Activated naive CD4-positive, alpha-beta T cell treated with anti-CD3 and anti-CD28 coated beads for 36 hours (primary cell): ENCODE measurements at regions not wholly inside any gene's neighbourhood (a gene's known extent, or its start where the extent isn't known, plus 50 kb on each side); places are given as distances from the start of the nearest gene placed in this dataset.
"Not testable (repeated sequence)": the region's sequence is repeated elsewhere in the genome, so short reads cannot be mapped to it uniquely, and the experiment has no call there.

Experiments
- CTCF ChIA-PET: fragments of 350-600 bp; sonication (Branson Sonifier 250); formaldehyde crosslinking; loops from one replicate; lab custom pipeline; 2021; ENCODE audit warnings: antibody characterized with exemption; lab: Charles Lee
- DNase-seq: peaks from one replicate; pipeline ENCODE4 v3.0.0-alpha.2; 2020
- H3K27ac Mint-ChIP-seq: one replicate; pipeline ENCODE4 v1.8.0; 2021; ENCODE audit warnings: mild to moderate bottlenecking, mixed read lengths
- H3K27me3 Mint-ChIP-seq: one replicate; pipeline ENCODE4 v1.8.0; 2021; ENCODE audit warnings: low read depth, mixed read lengths
- H3K36me3 Mint-ChIP-seq: one replicate; pipeline ENCODE4 v1.8.0; 2021; ENCODE audit warnings: low read depth, mixed read lengths
- H3K4me1 Mint-ChIP-seq: one replicate; pipeline ENCODE4 v1.8.0; 2021; ENCODE audit warnings: low read depth, mixed read lengths
- H3K4me3 Mint-ChIP-seq: one replicate; pipeline ENCODE4 v1.8.0; 2021; ENCODE audit warnings: mild to moderate bottlenecking, moderate library complexity, mixed read lengths
- H3K9me3 Mint-ChIP-seq: one replicate; pipeline ENCODE4 v1.8.0; 2021; ENCODE audit warnings: mixed read lengths
- intact Hi-C: fragments of 100-400 bp; cut with micrococcal nuclease; formaldehyde crosslinking; loops from one replicate; pipeline ENCODE4 v1.15.1; 2023

- Mint-ChIP-seq H3K4me1 (no peaks in the 10 kb centered on the region), H3K27me3 (peaks cover 12% of the 10 kb centered on the region), H3K36me3 (no peaks in the 10 kb centered on the region), H3K27ac (no peak overlapping the region), H3K9me3 (peaks cover 2% of the 10 kb centered on the region), H3K4me3 (no peak overlapping the region)
- intact Hi-C loops, result no loop called here
- CTCF ChIA-PET, result no interaction called here
- no peak for DNase-seq
These were observed 293.6 kb upstream of the TNC start for GRCh38 chr9:115411516-115411915.

GRCh38 chr9:115411993-115412452 is 294.1 kb upstream of the TNC start:
- no peak overlapping the region for H3K27ac Mint-ChIP-seq
- CTCF ChIA-PET, result no interaction called here
- no peak for DNase-seq

GRCh38 chr9:115412656-115413055 is 294.7 kb upstream of the TNC start:
- CTCF ChIA-PET, result interaction anchor here (0.6 kb wide), 1 partner anchor 1188 kb away, joined by 3 read pairs; no protein-coding TSS in a partner anchor
- H3K4me3 Mint-ChIP-seq, result no peak overlapping the region
- no peak for DNase-seq
- H3K27me3 Mint-ChIP-seq, result peaks cover 12% of the 10 kb centered on the region
- H3K36me3 Mint-ChIP-seq, result no peaks in the 10 kb centered on the region
- no peak overlapping the region for H3K27ac Mint-ChIP-seq
- intact Hi-C loops, result no loop called here
- H3K9me3 Mint-ChIP-seq, result peaks cover 2% of the 10 kb centered on the region
- no peaks in the 10 kb centered on the region for H3K4me1 Mint-ChIP-seq

More at GRCh38 chr9:115411993-115412452, 294.1 kb upstream of the TNC start:
- Mint-ChIP-seq H3K27me3 (peaks cover 12% of the 10 kb centered on the region), H3K9me3 (peaks cover 2% of the 10 kb centered on the region), H3K4me1 (no peaks in the 10 kb centered on the region), H3K4me3 (no peak overlapping the region), H3K36me3 (no peaks in the 10 kb centered on the region)
- intact Hi-C loops, result no loop called here

- H3K4me3 Mint-ChIP-seq, result no peak overlapping the region
- no peak overlapping the region for H3K27ac Mint-ChIP-seq
- DNase-seq, result no peak
- intact Hi-C loops, result no loop called here
- no peaks in the 10 kb centered on the region for H3K36me3 Mint-ChIP-seq
- H3K4me1 Mint-ChIP-seq, result no peaks in the 10 kb centered on the region
- peaks cover 12% of the 10 kb centered on the region for H3K27me3 Mint-ChIP-seq
- H3K9me3 Mint-ChIP-seq, result peaks cover 2% of the 10 kb centered on the region
- CTCF ChIA-PET, result no interaction called here
These were observed 295.3 kb upstream of the TNC start for GRCh38 chr9:115413304-115413703.

GRCh38 chr9:115413766-115414382 is 295.9 kb upstream of the TNC start:
- intact Hi-C loops, result no loop called here
- Mint-ChIP-seq H3K9me3 (peaks cover under 1% of the 10 kb centered on the region), H3K36me3 (no peaks in the 10 kb centered on the region)

GRCh38 chr9:115414561-115414960 is 296.6 kb upstream of the TNC start:
- Mint-ChIP-seq H3K4me1 (no peaks in the 10 kb centered on the region), H3K36me3 (no peaks in the 10 kb centered on the region), H3K9me3 (peaks cover 3% of the 10 kb centered on the region), H3K27ac (no peak overlapping the region), H3K27me3 (peaks cover 9% of the 10 kb centered on the region), H3K4me3 (no peak overlapping the region)
- intact Hi-C loops, result no loop called here
- CTCF ChIA-PET, result no interaction called here
- no peak for DNase-seq

More at GRCh38 chr9:115413766-115414382, 295.9 kb upstream of the TNC start:
- no peak overlapping the region for H3K4me3 Mint-ChIP-seq
- H3K4me1 Mint-ChIP-seq, result no peaks in the 10 kb centered on the region
- no peak for DNase-seq
- CTCF ChIA-PET, result no interaction called here
- no peak overlapping the region for H3K27ac Mint-ChIP-seq
- H3K27me3 Mint-ChIP-seq, result peaks cover 9% of the 10 kb centered on the region

- no peak overlapping the region for H3K27ac Mint-ChIP-seq
- H3K4me1 Mint-ChIP-seq, result no peaks in the 10 kb centered on the region
- intact Hi-C loops, result no loop called here
- H3K9me3 Mint-ChIP-seq, result peaks cover 3% of the 10 kb centered on the region
- CTCF ChIA-PET, result no interaction called here
- no peaks in the 10 kb centered on the region for H3K36me3 Mint-ChIP-seq
- H3K4me3 Mint-ChIP-seq, result no peak overlapping the region
- DNase-seq, result no peak
- peaks cover 7% of the 10 kb centered on the region for H3K27me3 Mint-ChIP-seq
These were observed 297.5 kb upstream of the TNC start for GRCh38 chr9:115415450-115415849.

- H3K9me3 Mint-ChIP-seq, result peaks cover 6% of the 10 kb centered on the region
- H3K36me3 Mint-ChIP-seq, result no peaks in the 10 kb centered on the region
- H3K27ac Mint-ChIP-seq, result no peak overlapping the region
- intact Hi-C loops, result no loop called here
- DNase-seq, result no peak
- H3K27me3 Mint-ChIP-seq, result peaks cover 5% of the 10 kb centered on the region
- no peak overlapping the region for H3K4me3 Mint-ChIP-seq
- CTCF ChIA-PET, result interaction anchor here (0.7 kb wide), 1 partner anchor 15 kb away, joined by 3 read pairs; no protein-coding TSS in a partner anchor
- H3K4me1 Mint-ChIP-seq, result no peaks in the 10 kb centered on the region
These were observed 298.3 kb upstream of the TNC start for GRCh38 chr9:115416299-115416698.

- H3K27me3 Mint-ChIP-seq, H3K4me1 Mint-ChIP-seq, H3K9me3 Mint-ChIP-seq, intact Hi-C loops, CTCF ChIA-PET, H3K27ac Mint-ChIP-seq, H3K36me3 Mint-ChIP-seq, DNase-seq, H3K4me3 Mint-ChIP-seq: not testable (repeated sequence)
These were observed 300.2 kb upstream of the TNC start for GRCh38 chr9:115418181-115418580.

GRCh38 chr9:115422932-115423440 is 305.0 kb upstream of the TNC start:
- no peak overlapping the region for H3K4me3 Mint-ChIP-seq
- CTCF ChIA-PET, result no interaction called here
- H3K4me1 Mint-ChIP-seq, result no peaks in the 10 kb centered on the region
- no peak overlapping the region for H3K27ac Mint-ChIP-seq
- no peaks in the 10 kb centered on the region for H3K27me3 Mint-ChIP-seq
- no peak for DNase-seq
- no peaks in the 10 kb centered on the region for H3K36me3 Mint-ChIP-seq
- intact Hi-C loops, result no loop called here
- peaks cover 18% of the 10 kb centered on the region for H3K9me3 Mint-ChIP-seq

GRCh38 chr9:115423646-115424045 is 305.7 kb upstream of the TNC start:
- Mint-ChIP-seq H3K4me1 (no peaks in the 10 kb centered on the region), H3K36me3 (no peaks in the 10 kb centered on the region), H3K4me3 (no peak overlapping the region), H3K27me3 (no peaks in the 10 kb centered on the region), H3K9me3 (peaks cover 18% of the 10 kb centered on the region), H3K27ac (no peak overlapping the region)
- CTCF ChIA-PET, result no interaction called here
- DNase-seq, result no peak
- intact Hi-C loops, result no loop called here

- peaks cover 2% of the 10 kb centered on the region for H3K27me3 Mint-ChIP-seq
- peaks cover 14% of the 10 kb centered on the region for H3K9me3 Mint-ChIP-seq
- no peak overlapping the region for H3K4me3 Mint-ChIP-seq
- intact Hi-C loops, result no loop called here
- no peaks in the 10 kb centered on the region for H3K4me1 Mint-ChIP-seq
- CTCF ChIA-PET, result no interaction called here
- DNase-seq, result no peak
- no peak overlapping the region for H3K27ac Mint-ChIP-seq
- no peaks in the 10 kb centered on the region for H3K36me3 Mint-ChIP-seq
These were observed 307.6 kb upstream of the TNC start for GRCh38 chr9:115425601-115426000.

- intact Hi-C loops, result no loop called here
- Mint-ChIP-seq H3K27ac (no peak overlapping the region), H3K4me1 (no peaks in the 10 kb centered on the region), H3K4me3 (no peak overlapping the region), H3K27me3 (peaks cover 8% of the 10 kb centered on the region), H3K9me3 (no peaks in the 10 kb centered on the region), H3K36me3 (no peaks in the 10 kb centered on the region)
- CTCF ChIA-PET, result no interaction called here
- no peak for DNase-seq
These were observed 319.5 kb upstream of the TNC start for GRCh38 chr9:115437418-115437817.
